ENCODE measurements at regions not wholly inside any gene's neighbourhood (a gene's known extent, or its start where the extent isn't known, plus 50 kb on each side); places are given as distances from the start of the nearest gene placed in this dataset.

DNA sequence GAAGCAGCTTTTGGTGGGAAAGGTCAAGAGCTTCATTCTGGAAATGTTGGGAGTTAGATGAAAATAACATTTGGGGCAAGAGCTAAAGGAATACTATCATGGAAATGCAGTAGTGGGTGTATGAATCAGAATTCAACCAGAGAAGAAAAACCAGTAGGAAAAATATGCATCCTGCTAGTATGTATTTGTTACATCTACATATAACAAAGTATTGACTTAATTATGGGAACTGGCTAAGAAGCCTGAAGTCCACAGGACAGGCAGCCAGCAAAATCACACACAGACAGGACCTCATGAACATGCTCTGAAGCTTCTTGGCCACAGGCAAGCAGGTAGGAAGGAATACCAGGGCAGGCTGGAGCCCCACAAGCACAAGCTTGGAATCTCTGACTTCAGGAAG lies 185.8 kb downstream of the FBXO15 start:
- no peak for DNase-seq

DNA sequence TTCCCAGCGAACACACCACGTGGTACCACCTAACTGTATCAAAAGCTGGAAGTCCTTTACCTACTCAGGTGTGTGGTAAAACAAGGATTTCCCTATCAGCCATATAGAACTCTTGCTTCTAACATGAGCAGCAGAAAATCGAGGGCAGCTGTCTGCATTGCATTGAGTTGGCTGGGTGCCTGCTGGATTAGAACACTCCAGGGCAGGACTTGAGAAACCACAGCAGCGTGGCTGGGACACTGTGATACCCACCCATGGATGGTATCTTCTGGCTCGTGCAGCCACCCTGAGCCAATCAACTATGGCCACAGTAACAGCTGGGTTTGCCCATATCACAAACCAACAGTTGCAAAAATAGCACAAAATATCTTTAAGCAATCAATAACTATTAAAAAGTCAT lies 188.3 kb downstream of the FBXO15 start:
- DNase-seq: no peak

DNA sequence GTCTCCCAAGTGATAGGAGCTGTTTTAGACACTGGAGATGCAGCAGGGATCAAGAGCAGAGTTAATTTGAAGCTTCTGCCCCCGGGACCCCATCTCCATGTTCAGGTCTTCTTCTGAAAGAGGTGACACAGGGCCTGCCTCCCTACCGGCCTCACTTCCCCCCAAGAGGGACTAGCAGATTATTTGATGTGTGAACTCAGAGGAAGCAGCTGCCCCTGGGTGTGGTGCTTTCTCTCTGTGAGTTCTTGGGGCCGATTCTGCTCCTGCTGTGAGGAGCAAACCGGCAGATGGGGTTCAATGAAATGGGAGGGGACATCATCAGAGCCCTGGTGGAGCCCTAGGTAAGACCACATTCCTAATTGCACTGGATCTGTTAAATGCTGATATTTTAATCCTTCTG lies 193.4 kb downstream of the FBXO15 start:
- no peak for DNase-seq

DNA sequence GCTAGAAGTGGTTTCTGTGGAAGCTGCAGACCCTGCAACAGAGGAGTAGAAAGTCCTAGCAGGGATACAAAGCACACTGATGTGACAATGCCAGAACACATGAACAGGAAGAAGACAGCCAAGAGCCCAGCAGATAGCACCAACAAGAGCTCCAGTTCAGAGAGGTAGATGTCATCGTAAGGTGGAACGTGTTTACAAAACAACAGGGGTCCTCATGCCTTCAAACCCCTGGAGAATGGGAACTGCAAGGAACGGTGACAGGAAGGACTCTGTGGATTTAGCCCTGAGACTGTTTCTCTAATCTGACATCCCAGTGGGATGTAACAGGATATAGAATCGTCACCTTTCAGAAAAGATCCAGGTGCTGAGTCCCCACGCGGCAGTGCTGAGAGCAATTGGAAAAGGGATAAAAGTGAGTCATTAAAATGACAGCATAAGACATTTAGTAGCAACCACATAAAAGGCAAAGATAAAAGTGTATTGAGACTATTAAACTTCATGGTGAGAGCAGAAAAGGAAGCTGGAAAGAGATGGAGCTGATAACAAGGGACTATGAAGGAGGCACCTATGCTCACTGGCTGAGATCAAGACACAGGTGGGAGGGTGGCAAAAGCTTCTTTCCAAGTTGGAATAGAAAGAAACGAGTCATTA lies 195.2 kb downstream of the FBXO15 start:
- no peak for DNase-seq

DNA sequence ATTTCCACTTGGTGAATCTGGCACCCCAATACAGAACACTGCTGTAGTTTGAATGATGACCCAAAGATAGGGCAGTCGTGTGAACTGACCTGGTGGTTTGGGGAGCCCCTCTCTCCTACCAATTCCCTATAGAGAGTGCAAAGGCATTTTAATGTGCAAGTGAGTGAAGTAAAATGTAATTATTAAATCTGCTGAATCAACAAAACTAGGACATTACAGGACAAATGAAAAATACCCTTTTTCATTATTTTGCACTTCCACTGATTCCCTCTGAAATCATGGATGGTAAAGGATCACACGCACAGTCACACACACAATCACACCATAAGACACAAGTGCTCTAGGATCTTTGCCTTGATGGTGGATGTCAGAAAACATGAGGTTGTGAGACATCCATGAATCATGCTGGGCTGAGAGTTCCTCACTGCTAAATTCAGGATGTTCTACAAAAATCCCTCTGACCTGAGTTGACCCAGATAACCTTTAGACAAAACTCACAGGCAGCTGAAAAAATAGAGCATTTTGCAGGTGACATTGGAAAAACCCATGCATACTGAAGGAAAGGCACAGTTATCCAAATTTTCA lies 197.4 kb downstream of the FBXO15 start:
- DNase-seq: no peak

DNA sequence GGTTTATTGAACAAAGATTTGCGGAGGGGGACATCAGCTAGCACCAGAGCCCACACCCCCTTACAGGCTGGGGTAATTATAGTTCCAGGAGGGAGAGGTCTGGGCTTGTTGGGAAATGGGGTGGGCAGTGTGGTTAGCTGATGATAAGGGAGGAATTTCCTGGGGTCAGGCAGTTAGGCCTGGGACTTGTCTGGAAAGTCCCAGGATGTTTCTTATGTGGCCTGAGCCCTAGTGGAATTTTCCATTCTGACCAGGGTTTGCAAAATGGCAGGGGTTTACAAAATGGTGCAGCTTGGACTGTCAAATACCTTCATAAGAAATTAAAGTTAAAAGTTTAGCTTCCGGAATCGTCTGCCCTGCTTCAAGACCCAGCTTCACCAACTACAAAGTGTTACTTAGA lies 199.1 kb downstream of the FBXO15 start:
- DNase-seq: no peak

DNA sequence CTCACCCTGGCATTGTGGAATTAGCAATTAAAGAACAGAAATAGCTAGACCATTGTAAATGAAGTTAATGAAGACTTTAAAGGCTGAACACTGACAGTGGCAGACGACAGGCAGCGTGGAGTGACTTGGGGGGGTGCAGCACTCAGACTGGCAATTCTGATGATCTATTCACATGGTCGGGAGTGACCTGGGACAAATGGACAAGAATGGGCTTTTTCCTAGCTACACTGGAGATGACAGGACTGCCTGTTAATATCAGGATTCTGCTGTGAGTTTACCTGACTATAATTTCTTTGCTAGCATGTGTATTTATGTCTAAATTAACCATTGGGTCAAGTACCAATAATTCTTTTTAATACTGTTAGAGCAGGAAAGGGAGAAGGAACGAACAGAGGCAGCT lies 199.6 kb downstream of the FBXO15 start:
- DNase-seq: no peak

DNA sequence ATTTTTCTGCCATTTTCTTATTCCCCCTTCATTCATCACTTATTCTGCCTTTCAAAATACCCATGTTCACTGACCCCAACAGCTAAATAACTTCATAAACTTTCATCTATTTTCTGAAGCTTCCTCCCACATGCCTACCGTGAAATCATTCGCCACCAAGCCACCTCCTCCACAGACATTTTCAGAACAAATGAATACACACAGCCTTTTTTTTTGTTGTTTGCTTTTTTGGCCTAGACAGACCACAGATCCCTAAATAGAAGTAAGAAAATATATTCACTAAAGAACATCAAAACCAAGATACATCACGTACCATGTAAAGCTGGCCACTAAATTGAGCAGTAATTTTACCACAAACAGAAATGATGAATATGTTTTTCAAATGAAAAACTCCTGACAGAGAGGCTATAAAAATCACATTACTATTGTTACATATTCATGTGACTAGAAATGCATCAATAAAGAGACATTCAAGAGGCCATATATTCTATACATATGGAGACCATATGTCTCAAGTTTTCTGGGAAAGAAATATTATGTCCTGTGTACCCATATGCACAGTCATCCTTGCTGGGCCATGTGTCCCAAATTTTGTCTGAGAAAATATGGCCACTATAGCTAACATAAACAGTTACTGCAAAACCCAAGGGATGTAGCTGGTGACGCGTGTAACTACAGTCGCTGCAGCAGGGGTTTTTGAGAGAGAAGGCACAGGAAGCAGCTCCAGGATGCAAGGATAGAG lies 200.3 kb downstream of the FBXO15 start:
- peak; percentile 58 for DNase-seq

DNA sequence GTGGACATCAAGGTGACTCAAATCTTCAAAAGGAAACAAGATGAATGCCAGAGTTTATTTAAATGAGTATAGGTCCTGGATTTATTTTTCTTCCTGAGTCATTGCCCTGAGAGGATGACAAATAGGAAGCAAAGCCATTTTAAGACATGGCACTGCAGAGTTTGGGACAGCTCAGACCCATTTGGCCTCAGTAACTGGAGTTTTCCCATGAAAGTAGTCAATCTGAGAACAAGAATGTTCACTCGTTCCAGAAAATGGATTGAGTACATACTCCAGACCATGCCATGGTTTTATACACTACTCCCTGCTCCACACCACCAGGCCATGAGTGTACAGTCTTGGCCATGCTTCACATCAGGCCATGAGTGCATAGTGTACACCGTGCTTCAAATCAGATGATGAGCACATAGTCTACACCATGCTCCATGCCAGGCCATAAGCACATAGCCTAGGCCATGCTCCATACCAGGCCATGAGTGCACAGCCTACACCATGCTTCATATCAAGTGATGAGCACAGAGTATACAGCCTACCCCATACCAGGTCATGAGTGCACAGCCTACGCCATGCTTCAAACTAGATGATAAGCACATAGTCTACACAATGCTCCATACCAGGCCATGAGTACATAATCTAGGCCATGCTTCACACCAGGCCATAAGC lies 202.4 kb downstream of the FBXO15 start:
- DNase-seq: no peak

DNA sequence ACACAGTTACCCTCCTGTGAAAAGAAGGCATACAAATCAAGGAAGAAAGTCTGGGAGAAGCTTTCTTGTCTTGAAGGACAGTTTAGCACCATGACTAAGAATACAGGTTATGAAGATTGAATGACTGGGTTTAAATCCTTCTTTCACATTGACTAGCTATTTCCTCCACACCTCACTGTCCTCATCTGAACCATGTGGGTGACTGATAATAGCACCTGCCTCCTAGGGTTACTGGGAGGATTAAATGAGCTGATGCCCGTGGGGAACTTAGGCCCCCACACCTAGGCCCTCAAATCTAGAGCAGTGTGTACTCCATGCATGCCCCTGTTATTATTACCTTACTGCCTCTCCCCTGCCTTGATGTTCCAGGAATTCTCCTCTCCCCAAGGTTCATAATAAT lies 202.9 kb downstream of the FBXO15 start:
- DNase-seq: no peak

DNA sequence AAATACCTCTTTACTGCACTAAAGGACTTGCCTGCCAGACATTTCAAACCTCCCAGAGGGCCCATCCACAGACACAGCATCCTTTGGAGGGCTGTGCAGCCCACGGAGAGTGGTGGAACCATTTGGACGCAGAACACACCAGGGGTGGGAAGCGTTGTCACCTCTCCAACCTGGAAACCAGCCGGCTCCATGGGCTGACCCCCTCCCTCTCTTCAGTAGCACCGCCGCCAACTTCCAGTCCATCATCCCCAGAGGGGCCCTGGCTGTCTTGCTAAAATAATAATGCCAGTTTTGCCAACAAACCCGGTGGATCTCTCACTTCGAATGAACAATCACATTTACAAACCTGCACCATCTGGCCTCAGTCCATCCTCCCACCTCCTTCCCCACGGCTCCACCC lies 203.9 kb downstream of the FBXO15 start:
- DNase-seq: no peak

DNA sequence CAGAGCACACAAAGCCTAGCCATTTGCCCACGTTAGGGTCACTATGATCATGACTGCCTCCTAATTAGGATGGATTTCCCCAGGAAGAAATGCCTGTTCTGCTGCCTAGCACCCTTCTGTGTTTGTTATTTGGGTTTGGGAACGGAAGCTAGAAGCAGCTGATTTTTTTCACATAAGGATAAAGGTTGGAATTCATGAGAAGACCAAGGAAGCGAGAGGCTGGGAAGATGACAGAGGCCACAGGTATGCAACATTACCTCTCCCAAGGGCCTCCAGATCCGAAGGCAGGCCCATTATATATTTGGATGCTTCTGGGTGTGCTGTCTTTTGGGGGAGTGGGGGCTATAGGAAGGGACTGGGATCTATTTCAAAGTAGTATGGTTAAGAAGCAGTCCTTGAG lies 204.7 kb downstream of the FBXO15 start:
- no peak for DNase-seq

DNA sequence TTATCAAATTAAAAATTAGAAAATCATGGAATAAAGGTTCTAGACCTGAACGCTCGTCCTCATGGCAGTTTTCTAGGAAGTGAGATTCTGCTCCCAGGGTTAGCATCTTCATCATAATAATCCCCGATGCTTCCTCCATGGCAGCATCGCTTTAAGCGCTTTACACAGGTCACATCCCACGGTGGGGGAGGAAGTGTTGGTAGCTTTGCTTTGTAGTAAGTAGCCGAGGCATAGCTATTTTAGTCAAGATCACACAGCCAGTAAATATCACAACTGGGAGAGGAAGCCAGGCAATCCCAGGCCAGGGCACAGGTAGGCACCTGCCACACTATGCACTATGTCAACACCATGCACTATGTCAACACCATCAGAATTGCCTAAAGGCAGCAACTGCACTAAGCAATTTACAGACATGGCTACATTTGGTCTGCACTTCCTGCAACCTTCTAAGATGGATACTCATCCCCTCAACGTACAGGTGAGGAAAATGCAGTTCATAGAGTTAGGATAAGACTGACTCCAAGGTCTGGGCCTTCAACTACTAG lies 205.5 kb downstream of the FBXO15 start:
- no peak for DNase-seq

DNA sequence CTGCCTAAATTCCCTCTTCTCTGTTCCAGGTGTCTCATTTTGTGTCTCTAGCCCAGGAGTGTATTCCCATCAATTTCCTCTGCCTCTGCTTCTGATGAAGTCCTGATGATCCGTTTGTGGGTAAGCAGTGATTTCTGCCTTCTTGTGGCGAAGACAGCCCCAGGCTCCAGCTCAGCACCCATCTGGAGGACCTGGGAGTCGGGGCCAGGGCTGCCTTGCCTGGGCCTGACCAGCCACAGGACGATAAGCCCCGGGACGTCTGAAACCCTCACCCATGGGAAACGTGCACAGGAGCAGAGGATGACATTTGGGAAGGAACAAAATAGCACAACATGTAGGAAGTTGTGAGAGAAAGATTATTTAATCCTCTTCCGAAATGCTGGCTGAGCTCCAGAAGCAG lies 206.9 kb downstream of the FBXO15 start:
- DNase-seq: no peak

DNA sequence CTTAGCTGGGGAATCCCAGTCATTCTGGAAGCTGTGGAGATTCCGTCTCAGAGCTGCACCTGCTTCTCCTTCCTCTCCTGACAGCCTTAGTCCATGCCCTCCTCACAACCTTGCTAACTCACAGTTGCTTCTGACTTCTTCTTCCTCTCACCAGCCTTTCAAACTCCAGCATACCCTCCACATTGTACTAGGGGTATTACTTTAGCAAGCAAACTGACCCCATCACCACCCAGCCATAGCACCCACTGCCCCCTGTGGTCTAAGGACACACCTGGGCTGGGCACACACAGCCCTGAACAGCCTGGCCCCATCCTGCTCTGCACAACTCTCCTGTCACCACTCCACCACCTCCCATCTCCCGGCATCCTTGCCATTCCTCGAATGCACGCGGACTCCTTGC lies 208.2 kb downstream of the FBXO15 start:
- DNase-seq: no peak

DNA sequence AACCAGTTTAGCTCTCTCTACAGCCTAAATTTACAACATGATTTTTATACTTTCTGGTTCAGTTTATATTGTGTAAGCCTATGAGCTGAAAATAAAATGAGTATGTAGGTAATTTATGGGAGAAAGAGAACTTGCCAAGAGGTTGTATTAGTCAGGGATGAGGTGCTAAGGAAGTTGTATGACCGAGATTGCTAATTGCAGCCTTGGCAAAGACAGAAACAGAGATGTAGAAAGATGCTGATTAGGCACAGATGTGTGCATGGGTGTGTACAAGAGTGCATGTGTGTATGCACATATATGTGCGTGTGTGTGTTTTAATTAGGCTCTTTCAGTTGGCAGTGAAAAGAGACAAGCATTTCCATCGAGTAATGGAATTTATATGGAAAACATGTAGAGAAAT lies 213.9 kb downstream of the FBXO15 start:
- peak; percentile 7 for DNase-seq

DNA sequence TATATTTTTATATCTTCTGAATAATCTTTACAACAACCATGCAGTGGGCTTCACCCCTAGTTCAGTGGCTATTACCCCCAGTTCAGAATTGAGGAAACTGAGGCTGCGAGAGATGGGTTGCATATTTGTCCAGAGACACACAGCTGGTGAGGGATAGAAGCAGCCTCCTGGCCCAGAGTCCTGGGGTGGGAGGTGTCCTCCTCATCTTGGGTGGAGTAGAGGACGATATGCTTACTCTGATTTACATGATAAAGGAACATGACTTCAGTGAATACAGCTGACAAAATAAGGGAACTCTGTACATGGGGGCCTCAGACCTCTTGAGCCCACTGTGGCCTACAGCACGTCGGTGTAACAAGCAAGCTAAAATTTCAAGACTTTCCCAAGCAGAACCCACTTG lies 214.7 kb downstream of the FBXO15 start:
- no peak for DNase-seq

DNA sequence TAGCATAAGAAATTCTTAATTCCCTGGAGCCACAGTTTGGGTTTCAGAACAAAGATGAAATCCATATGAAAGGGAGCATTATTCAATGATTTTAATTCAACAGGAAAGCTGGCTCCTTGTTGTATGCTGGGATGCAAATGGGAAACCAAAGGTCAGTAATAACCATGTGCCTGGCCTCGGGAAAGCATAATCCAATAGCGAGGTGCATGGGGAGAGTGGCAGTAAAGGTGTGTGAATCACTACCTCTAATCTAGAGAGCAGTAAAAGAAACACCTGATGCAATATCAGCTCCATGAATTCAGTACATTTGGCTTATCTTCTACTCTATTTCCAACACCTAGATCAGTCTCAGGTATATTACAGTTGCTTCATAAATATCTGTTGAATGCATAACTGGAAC lies 220.1 kb downstream of the FBXO15 start:
- no peak for DNase-seq

DNA sequence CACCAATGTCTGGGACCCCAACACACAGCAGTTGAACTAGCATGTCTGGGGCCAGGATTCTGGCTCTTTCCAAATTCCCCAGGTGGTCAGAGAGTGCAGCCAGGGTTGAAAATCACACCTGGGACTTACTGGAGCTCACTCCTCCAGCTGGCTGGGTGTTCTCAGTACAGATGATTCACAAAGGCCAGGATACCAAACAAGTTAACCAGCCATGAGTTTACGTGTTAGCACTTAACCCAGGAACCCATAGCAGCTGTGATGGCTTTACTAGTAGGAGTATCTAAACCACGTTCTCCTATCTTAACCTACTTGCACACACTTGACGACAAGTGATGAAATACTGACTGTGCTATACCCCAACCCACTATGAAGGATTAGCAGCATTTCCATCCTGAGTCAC lies 222.8 kb downstream of the FBXO15 start:
- peak; percentile 29 for DNase-seq

DNA sequence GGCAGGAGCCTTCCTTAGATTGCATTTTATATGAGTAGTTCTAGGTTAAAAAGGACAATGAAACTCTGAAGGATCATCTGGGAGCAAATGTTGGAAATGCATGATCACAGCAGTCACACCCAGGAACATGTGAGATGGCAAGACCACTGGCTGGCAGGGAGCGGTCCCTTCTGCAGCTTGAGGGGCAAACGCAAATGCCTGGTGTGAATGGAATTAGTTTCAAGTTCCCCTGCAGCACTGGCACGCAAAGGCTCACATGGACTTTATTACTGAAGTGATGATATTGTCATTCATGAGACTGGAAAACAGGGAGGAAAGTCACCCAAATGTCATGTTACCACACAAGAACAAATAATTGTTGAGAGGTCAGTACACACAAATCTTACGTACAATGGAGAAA lies 223.3 kb downstream of the FBXO15 start:
- DNase-seq: no peak

DNA sequence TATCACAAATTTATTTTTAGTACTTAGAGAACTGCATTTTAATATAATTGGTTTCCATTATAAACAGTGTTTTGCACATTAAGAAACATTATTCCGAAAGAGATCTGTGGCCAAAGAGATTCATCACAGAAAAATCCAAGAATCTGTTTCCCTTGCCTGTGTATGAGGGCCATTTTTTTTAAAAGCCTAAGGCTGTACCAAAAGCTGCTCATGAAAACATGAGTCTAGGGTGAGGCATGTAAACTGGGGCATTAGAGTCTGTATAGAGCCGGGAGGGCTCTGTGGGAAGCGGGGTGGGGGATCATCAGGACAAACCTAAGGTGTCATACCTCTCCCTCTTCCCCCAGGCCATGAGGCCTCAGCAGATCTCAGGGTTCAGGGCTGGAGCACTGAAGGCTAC lies 223.8 kb downstream of the FBXO15 start:
- DNase-seq: peak; percentile 45

DNA sequence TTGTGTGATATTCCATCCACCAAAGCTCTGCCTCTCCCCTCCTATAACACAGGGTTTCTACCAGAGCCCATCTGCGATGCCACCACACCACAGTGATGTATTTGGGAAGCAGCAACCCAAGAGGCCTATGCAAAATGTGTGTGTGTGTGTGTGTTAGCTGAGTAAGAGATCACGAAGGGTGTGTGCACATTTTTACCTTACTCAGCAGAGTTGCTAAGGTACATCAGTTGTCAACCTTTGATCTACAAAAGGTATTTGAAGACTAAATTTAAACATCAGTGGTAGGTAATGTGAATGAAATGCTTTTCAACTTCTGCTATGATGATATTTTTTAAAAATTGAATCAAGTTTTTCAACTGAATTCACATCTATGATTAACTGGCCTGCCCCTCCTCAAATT lies 227.6 kb downstream of the FBXO15 start:
- DNase-seq: no peak

DNA sequence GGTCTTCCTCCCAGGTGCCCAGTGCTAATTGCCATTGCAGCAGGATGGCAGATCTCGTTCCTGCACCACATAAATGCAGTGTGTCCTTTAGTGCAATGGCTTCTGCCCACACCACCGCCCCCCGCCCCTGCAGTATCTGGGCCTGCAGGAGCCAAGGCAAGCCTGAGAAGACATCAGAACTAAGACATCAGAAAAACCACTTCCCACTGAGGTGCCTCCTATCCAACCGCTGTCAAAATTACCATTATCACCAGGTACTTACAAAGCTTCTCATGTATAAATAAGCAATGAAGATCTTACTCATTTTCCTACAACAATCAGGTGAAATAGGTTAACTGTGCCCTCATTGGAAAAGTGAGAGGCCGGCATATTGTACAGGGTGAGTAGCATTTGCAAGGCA lies 228.8 kb downstream of the FBXO15 start:
- DNase-seq: no peak

DNA sequence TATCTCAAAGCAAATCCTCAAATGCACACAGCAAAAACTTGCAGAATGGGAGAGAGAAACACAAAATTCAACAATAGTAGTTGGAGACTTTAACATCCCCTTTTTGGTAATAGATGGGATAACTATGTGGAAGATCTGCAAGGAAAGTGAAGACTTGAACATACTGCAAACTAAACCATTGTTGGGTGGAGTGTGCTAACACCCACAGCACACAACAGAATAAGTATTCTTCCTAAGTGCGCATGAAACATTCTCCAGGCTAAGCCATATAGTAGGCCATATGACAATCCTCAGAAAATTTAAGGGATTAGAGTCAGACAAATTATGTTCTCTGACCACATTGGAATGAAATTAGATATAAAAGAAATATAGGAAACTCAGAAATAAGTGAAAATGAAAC lies 230.6 kb downstream of the FBXO15 start:
- DNase-seq: no peak

Measured in fibroblast of upper back skin (primary cell).